ENCODE measurements at regions not wholly inside any gene's neighbourhood (a gene's known extent, or its start where the extent isn't known, plus 50 kb on each side); places are given as distances from the start of the nearest gene placed in this dataset.

DNA sequence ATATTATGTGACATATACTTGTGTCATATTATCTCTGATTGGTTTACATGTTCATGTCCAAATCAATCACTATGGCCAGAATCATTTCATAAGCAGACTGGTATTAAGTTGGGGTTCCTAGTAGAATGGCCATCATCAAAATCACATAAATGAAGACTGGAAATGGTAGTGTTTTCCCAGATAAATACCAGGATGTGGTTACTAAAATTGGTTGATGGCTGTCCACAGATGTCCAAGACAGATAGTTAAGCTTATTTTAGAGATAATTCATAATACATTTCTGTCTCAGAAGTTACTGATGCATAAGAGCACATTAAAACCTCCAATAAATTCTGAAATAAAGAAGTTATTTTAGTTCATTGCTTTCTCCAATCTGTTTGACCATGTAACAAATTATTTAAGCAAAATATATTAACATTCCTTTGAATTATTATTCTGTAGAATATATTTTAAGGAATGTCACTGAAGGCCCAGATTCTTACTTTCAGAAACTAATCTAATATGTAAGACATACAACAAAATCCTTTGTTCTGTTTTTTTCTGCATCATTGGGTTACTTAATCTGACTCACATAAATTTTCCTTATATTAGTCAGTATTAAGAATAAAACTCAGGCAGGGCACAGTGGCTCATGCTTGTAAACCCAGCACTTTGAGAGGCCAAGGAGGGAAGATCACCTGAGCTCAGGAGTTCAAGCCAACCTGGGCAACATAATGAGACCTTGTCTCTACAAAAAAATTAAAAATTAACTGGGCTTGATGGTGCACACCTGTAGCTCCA, 483.9 kb downstream of the PTPRC start:
- intact Hi-C loops (cut with DNase I; ENCODE audit: low total_unique reads), result no loop called here
- H3K27ac ChIP-seq, result no peak overlapping the region
- H3K27me3 ChIP-seq, result no peaks in the 10 kb centered on the region
- DNase-seq (no peak), ATAC-seq (no peak)
- H3K4me1 ChIP-seq, result no peaks in the 10 kb centered on the region
- H3K36me3 ChIP-seq, result no peaks in the 10 kb centered on the region
- TF ChIP-seq POLR2A (IDR thresholded peaks at IDR 0.05) (no peak), CTCF (IDR thresholded peaks at IDR 0.05 in 4 of 5, conservative IDR thresholded peaks at IDR 0.05 in 1 of 5) (no peak)
- in situ Hi-C loops (cut with MboI; ENCODE audit: low sequenced_read_pairs in 4 of 4), result no loop called here
- no peaks in the 10 kb centered on the region for H3K9me3 ChIP-seq
- no peak overlapping the region for H3K4me3 ChIP-seq

DNA sequence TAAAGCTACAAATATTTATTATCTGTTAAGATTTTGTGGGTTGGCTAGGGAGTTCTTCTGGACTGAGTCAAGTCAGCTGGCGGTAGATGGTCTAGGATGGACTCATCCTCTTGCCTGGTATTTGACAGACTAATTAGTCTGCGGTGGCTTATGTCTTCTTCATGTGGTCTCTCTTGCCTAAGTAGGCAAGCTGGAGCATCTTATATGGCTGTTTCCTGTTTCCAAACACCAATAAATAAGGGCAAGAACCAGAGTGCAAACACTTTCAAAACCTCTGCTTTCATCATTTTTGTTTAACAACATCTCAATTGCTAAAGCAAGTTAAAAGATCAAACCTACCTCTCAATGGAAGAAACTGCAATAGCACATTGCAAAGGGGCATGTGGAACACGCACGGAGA, 484.8 kb downstream of the PTPRC start:
- intact Hi-C loops (cut with DNase I; ENCODE audit: low total_unique reads), result no loop called here
- TF ChIP-seq CTCF (IDR thresholded peaks at IDR 0.05 in 4 of 5, conservative IDR thresholded peaks at IDR 0.05 in 1 of 5) (no peak), POLR2A (IDR thresholded peaks at IDR 0.05) (no peak)
- Histone ChIP-seq H3K4me1 (no peaks in the 10 kb centered on the region), H3K27ac (no peak overlapping the region), H3K4me3 (no peak overlapping the region), H3K27me3 (no peaks in the 10 kb centered on the region), H3K9me3 (no peaks in the 10 kb centered on the region), H3K36me3 (no peaks in the 10 kb centered on the region)
- in situ Hi-C loops (cut with MboI; ENCODE audit: low sequenced_read_pairs in 4 of 4), result no loop called here
- DNase-seq (no peak), ATAC-seq (no peak)

DNA sequence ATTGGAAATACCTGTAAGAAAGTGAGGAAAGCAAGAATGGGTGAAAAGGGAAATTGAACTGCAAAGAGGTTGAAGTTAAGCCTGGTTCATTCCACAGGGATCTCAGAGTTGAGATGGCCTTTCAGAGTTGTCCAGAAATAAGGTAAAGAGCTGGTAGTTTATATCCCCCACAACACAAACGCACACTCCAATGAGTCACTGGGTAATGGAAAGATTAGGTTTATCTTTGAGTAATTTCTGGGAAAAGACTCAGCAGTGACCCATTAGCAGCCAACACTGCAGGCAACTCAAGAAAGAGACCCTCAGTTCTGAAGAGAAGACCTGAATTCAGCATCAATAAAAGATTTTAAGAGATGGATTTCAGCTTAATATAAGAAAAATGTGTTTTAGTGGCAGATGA, 485.5 kb downstream of the PTPRC start:
- no peak overlapping the region for H3K4me3 ChIP-seq
- ATAC-seq (no peak), DNase-seq (no peak)
- no peak overlapping the region for H3K27ac ChIP-seq
- no peaks in the 10 kb centered on the region for H3K4me1 ChIP-seq
- no peaks in the 10 kb centered on the region for H3K9me3 ChIP-seq
- no peak for TF ChIP-seq POLR2A (IDR thresholded peaks at IDR 0.05)
- no peak for TF ChIP-seq CTCF (IDR thresholded peaks at IDR 0.05 in 4 of 5, conservative IDR thresholded peaks at IDR 0.05 in 1 of 5)
- H3K27me3 ChIP-seq, result no peaks in the 10 kb centered on the region
- intact Hi-C loops (cut with DNase I; ENCODE audit: low total_unique reads), result no loop called here
- no peaks in the 10 kb centered on the region for H3K36me3 ChIP-seq
- in situ Hi-C loops (cut with MboI; ENCODE audit: low sequenced_read_pairs in 4 of 4), result no loop called here

DNA sequence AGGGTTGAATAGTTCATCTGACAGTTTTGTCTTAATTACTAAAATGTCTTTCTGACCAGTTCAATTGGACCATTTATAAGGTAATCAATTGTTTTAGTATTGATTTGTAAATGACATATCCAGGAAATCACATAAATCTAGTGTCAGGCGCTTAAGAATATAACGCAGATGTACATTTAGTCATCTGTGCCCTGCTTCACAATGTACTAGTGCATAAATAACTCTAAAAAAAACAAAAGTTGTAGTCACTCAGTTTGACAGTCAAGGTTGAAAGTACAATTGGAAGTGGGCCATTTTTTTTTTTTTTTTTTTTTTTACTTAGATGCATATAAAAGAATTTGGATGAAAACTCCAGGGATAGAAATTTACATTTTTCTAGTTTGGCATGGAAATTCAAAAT, 490.4 kb downstream of the PTPRC start:
- no peaks in the 10 kb centered on the region for H3K36me3 ChIP-seq
- DNase-seq (no peak), ATAC-seq (no peak)
- H3K27ac ChIP-seq, result no peak overlapping the region
- TF ChIP-seq POLR2A (IDR thresholded peaks at IDR 0.05) (no peak), CTCF (IDR thresholded peaks at IDR 0.05 in 4 of 5, conservative IDR thresholded peaks at IDR 0.05 in 1 of 5) (no peak)
- H3K9me3 ChIP-seq, result no peaks in the 10 kb centered on the region
- no peak overlapping the region for H3K4me3 ChIP-seq
- H3K4me1 ChIP-seq, result no peaks in the 10 kb centered on the region
- intact Hi-C loops (cut with DNase I; ENCODE audit: low total_unique reads), result no loop called here
- H3K27me3 ChIP-seq, result no peaks in the 10 kb centered on the region
- in situ Hi-C loops (cut with MboI; ENCODE audit: low sequenced_read_pairs in 4 of 4), result no loop called here

GRCh38 chr1:199132006-199132405, 493.2 kb downstream of the PTPRC start:
- H3K27me3 ChIP-seq, result no peaks in the 10 kb centered on the region
- no peak for TF ChIP-seq CTCF (IDR thresholded peaks at IDR 0.05 in 4 of 5, conservative IDR thresholded peaks at IDR 0.05 in 1 of 5)
- no peak for TF ChIP-seq POLR2A (IDR thresholded peaks at IDR 0.05)
- H3K4me1 ChIP-seq, result no peaks in the 10 kb centered on the region
- no peaks in the 10 kb centered on the region for H3K36me3 ChIP-seq
- in situ Hi-C loops (cut with MboI; ENCODE audit: low sequenced_read_pairs in 4 of 4), result no loop called here
- DNase-seq, result no peak
- ATAC-seq, result no peak
- intact Hi-C loops (cut with DNase I; ENCODE audit: low total_unique reads), result no loop called here
- H3K4me3 ChIP-seq, result no peak overlapping the region
- no peak overlapping the region for H3K27ac ChIP-seq
- H3K9me3 ChIP-seq, result no peaks in the 10 kb centered on the region

Data from gastrocnemius medialis (tissue), 4 donors.